GM23338 (cell line): ENCODE measurements at regions not wholly inside any gene's neighbourhood (a gene's known extent, or its start where the extent isn't known, plus 50 kb on each side); places are given as distances from the start of the nearest gene placed in this dataset.

ENCODE experiments used
- CREB1 ChIP-seq: fragments of 250-450 bp; sonication (Bioruptor Pico); IDR thresholded peaks from 2 replicates; pipeline ENCODE4 v1.5.0; 2020; ENCODE audit warnings: low read depth, mild to moderate bottlenecking, moderate library complexity
- CTCF ChIP-seq, 2 experiments: fragments of 200-600 bp in 1 of 2; sonication (generic) in 1 of 2; conservative IDR thresholded peaks; 2 replicates each; pipeline versions ENCODE4 v1.5.1 to v1.6.1; 2016 to 2017; ENCODE audit warnings: antibody characterized with exemption in 2 of 2, low read depth in 2 of 2, mild to moderate bottlenecking in 2 of 2, moderate library complexity in 1 of 2
- ETS1 ChIP-seq: IDR thresholded peaks from 2 replicates; pipeline ENCODE4 v1.6.1; 2016; ENCODE audit warnings: antibody characterized with exemption
- EZH2 ChIP-seq: fragments of 200-600 bp; sonication (generic); IDR thresholded peaks from one replicate; pipeline ENCODE4 v1.8.0; 2017; ENCODE audit warnings: antibody characterized with exemption, mild to moderate bottlenecking, low read depth; ENCODE audit not compliant: unreplicated experiment
- EZH2phosphoT487 ChIP-seq: fragments of 200-600 bp; sonication (generic); IDR thresholded peaks from one replicate; pipeline ENCODE4 v1.8.1; 2018; ENCODE audit warnings: antibody characterized with exemption; ENCODE audit not compliant: unreplicated experiment
- JUNB ChIP-seq: IDR thresholded peaks from one replicate; pipeline ENCODE4 v1.6.1; 2016; ENCODE audit warnings: antibody characterized with exemption; ENCODE audit not compliant: unreplicated experiment
- NANOG ChIP-seq: IDR thresholded peaks from 2 replicates; pipeline ENCODE4 v1.6.1; 2016; ENCODE audit warnings: antibody characterized with exemption, borderline replicate concordance
- POLR2AphosphoS5 ChIP-seq: IDR thresholded peaks from 2 replicates; pipeline ENCODE4 v1.6.1; 2016; ENCODE audit warnings: antibody characterized with exemption, low read depth
- ZNF114 ChIP-seq: fragments of 250-450 bp; sonication (Bioruptor Pico); IDR thresholded peaks from 2 replicates; pipeline ENCODE4 v1.5.0; 2020; ENCODE audit warnings: mild to moderate bottlenecking, moderate library complexity
- ZNF462 ChIP-seq: fragments of 250-450 bp; sonication (Bioruptor Pico); IDR thresholded peaks from 2 replicates; pipeline ENCODE4 v1.5.0; 2020; ENCODE audit warnings: mild to moderate bottlenecking, moderate library complexity
- TF ChIP-seq, protein P1 (sequence below): IDR thresholded peaks from one replicate; pipeline ENCODE4 v1.6.1; 2018; ENCODE audit warnings: antibody characterized with exemption; ENCODE audit not compliant: unreplicated experiment

- TF ChIP-seq CTCF (conservative IDR thresholded peaks at IDR 0.05; ENCODE audit: low read depth in 2 of 2) (no peak), POLR2AphosphoS5 (no peak), EZH2phosphoT487 (no peak), JUNB (no peak), EZH2 (no peak), ETS1 (no peak), ZNF114 (CRISPR knock-in tag) (no peak), CREB1 (CRISPR knock-in tag) (no peak), NANOG (no peak), ZNF462 (CRISPR knock-in tag) (no peak)
- TF ChIP-seq, protein P1, sequence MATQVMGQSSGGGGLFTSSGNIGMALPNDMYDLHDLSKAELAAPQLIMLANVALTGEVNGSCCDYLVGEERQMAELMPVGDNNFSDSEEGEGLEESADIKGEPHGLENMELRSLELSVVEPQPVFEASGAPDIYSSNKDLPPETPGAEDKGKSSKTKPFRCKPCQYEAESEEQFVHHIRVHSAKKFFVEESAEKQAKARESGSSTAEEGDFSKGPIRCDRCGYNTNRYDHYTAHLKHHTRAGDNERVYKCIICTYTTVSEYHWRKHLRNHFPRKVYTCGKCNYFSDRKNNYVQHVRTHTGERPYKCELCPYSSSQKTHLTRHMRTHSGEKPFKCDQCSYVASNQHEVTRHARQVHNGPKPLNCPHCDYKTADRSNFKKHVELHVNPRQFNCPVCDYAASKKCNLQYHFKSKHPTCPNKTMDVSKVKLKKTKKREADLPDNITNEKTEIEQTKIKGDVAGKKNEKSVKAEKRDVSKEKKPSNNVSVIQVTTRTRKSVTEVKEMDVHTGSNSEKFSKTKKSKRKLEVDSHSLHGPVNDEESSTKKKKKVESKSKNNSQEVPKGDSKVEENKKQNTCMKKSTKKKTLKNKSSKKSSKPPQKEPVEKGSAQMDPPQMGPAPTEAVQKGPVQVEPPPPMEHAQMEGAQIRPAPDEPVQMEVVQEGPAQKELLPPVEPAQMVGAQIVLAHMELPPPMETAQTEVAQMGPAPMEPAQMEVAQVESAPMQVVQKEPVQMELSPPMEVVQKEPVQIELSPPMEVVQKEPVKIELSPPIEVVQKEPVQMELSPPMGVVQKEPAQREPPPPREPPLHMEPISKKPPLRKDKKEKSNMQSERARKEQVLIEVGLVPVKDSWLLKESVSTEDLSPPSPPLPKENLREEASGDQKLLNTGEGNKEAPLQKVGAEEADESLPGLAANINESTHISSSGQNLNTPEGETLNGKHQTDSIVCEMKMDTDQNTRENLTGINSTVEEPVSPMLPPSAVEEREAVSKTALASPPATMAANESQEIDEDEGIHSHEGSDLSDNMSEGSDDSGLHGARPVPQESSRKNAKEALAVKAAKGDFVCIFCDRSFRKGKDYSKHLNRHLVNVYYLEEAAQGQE = no peak
These were observed 52.4 kb upstream of the ARHGAP28 start for GRCh38 chr18:6677086-6677485.
